NT2/D1 (cell line): ENCODE measurements at regions not wholly inside any gene's neighbourhood (a gene's known extent, or its start where the extent isn't known, plus 50 kb on each side); places are given as distances from the start of the nearest gene placed in this dataset.

Source experiments
- YY1 ChIP-seq: IDR thresholded peaks from 2 replicates; pipeline ENCODE4 v1.6.1; 2011; ENCODE audit not compliant: insufficient read length, insufficient read depth
- ZNF274 ChIP-seq: IDR thresholded peaks from 2 replicates; pipeline ENCODE4 v1.6.1; 2011; ENCODE audit warnings: mild to moderate bottlenecking, low read depth, low read length

DNA sequence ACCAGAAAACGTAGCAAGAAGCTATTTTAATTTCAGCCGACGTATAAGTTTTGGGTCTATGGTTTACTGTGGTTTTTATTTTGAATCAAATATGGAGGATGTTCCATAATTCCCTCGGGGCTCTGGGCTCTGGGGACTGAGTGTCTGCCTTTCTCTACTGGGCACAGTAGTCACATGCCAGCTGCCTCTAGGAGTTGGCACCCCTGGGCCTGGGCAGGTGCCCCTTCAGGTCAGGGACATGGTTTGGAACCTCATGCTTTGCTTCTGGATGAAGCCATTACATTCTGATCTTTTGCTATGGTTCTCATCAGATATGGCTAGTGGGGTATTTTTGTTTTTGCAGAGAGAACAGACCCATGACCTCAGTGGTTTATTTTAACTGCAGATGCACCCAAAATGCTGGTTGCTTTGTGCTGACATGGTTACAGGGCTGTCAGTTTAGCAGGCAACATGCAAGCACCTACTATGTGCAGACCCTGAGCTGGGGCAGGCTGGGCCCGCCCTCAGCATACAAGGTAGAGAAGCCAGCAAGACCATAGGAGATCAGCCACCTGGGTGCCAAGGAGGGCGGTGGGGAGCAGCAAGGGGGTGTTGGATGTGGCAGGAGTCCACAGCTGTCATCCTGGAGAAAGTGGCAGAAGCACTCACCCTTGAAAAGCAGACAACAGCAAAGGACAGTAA, 54.5 kb upstream of the PSD2 start:
- TF ChIP-seq ZNF274: no peak
- no peak for TF ChIP-seq YY1
